SK-N-SH treated with all-trans-retinoic acid at 6 μM for 48 hours (cell line): ENCODE measurements at regions not wholly inside any gene's neighbourhood (a gene's known extent, or its start where the extent isn't known, plus 50 kb on each side); places are given as distances from the start of the nearest gene placed in this dataset.
"Not testable (repeated sequence)": the region's sequence is repeated elsewhere in the genome, so short reads cannot be mapped to it uniquely, and the experiment has no call there.

Experiments used
- ATAC-seq: fragments of 200-7000 bp; cut with Tn5 transposase; 3 replicates; pipeline ENCODE4 v1.9.1; 2020; ENCODE audit warnings: mild to moderate bottlenecking, moderate library complexity
- ARNTL ChIP-seq: fragments of 450-650 bp; formaldehyde crosslinking; IDR thresholded peaks from 2 replicates; pipeline ENCODE4 v1.5.0; 2020; ENCODE audit warnings: low read depth, mild to moderate bottlenecking, moderate library complexity, borderline replicate concordance
- BACH2 ChIP-seq: fragments of 250-450 bp; sonication (Bioruptor Pico); IDR thresholded peaks from 2 replicates; pipeline ENCODE4 v1.9.0; 2021; ENCODE audit warnings: mild to moderate bottlenecking, borderline replicate concordance
- CREB5 ChIP-seq: fragments of 250-450 bp; sonication (Bioruptor Pico); IDR thresholded peaks from 2 replicates; pipeline ENCODE4 v1.5.1; 2020; ENCODE audit warnings: low read depth, mild to moderate bottlenecking, moderate library complexity
- CSDC2 ChIP-seq: fragments of 250-450 bp; sonication (Bioruptor Pico); IDR thresholded peaks from 2 replicates; pipeline ENCODE4 v1.5.0; 2020; ENCODE audit warnings: mild to moderate bottlenecking, moderate library complexity
- ESRRG ChIP-seq: fragments of 250-450 bp; sonication (Bioruptor Pico); IDR thresholded peaks from 2 replicates; pipeline ENCODE4 v1.6.1; 2021; ENCODE audit warnings: mild to moderate bottlenecking
- GLIS3 ChIP-seq: fragments of 250-450 bp; sonication (Bioruptor Pico); IDR thresholded peaks from 2 replicates; pipeline ENCODE4 v1.5.0; 2020; ENCODE audit warnings: mild to moderate bottlenecking, moderate library complexity
- ISL1 ChIP-seq: fragments of 250-450 bp; sonication (Bioruptor Pico); IDR thresholded peaks from 2 replicates; pipeline ENCODE4 v2.1.2; 2022; ENCODE audit warnings: mild to moderate bottlenecking, moderate library complexity
- OSR1 ChIP-seq: fragments of 250-450 bp; sonication (Bioruptor Pico); IDR thresholded peaks from 2 replicates; pipeline ENCODE4 v1.8.0; 2022; ENCODE audit warnings: moderate library complexity, mild to moderate bottlenecking, inconsistent platforms
- PPARA ChIP-seq: fragments of 250-450 bp; sonication (Bioruptor Pico); IDR thresholded peaks from 2 replicates; pipeline ENCODE4 v1.5.0; 2020; ENCODE audit warnings: mild to moderate bottlenecking, borderline replicate concordance
- SNAI2 ChIP-seq: fragments of 250-450 bp; sonication (Bioruptor Pico); IDR thresholded peaks from 2 replicates; pipeline ENCODE4 v1.5.0; 2020; ENCODE audit warnings: mild to moderate bottlenecking, moderate library complexity
- TCF4 ChIP-seq: fragments of 250-450 bp; sonication (Bioruptor Pico); IDR thresholded peaks from 2 replicates; pipeline ENCODE4 v1.8.0; 2021; ENCODE audit warnings: mild to moderate bottlenecking, moderate library complexity, borderline replicate concordance
- TOX ChIP-seq: fragments of 250-450 bp; sonication (Bioruptor Pico); IDR thresholded peaks from 2 replicates; pipeline ENCODE4 v1.8.0; 2021; ENCODE audit warnings: mild to moderate bottlenecking, moderate library complexity, borderline replicate concordance
- TSHZ2 ChIP-seq: fragments of 250-450 bp; sonication (Bioruptor Pico); IDR thresholded peaks from 2 replicates; pipeline ENCODE4 v1.5.0; 2020; ENCODE audit warnings: mild to moderate bottlenecking, moderate library complexity
- ZC3H10 ChIP-seq: fragments of 250-450 bp; sonication (Bioruptor Pico); IDR thresholded peaks from 2 replicates; pipeline ENCODE4 v1.5.1; 2021; ENCODE audit warnings: mild to moderate bottlenecking, moderate library complexity
- ZFP3 ChIP-seq: fragments of 250-450 bp; sonication (Bioruptor Pico); IDR thresholded peaks from 2 replicates; pipeline ENCODE4 v1.5.0; 2020; ENCODE audit warnings: mild to moderate bottlenecking, moderate library complexity
- ZFP30 ChIP-seq: fragments of 450-650 bp; formaldehyde crosslinking; IDR thresholded peaks from 2 replicates; pipeline ENCODE4 v1.5.0; 2022; ENCODE audit warnings: mild to moderate bottlenecking, moderate library complexity
- ZNF565 ChIP-seq: fragments of 450-650 bp; formaldehyde crosslinking; conservative IDR thresholded peaks from 2 replicates; pipeline ENCODE4 v1.5.0; 2020; ENCODE audit warnings: low read depth, mild to moderate bottlenecking, moderate library complexity
- ZNF70 ChIP-seq: fragments of 450-650 bp; formaldehyde crosslinking; IDR thresholded peaks from 2 replicates; pipeline ENCODE4 v1.5.0; 2020; ENCODE audit warnings: mild to moderate bottlenecking, moderate library complexity
- ZNF8 ChIP-seq: fragments of 450-650 bp; formaldehyde crosslinking; IDR thresholded peaks from 2 replicates; pipeline ENCODE4 v1.5.0; 2020; ENCODE audit warnings: mild to moderate bottlenecking, moderate library complexity
- TF ChIP-seq, protein P1 (sequence below): fragments of 250-450 bp; sonication (Bioruptor Pico); IDR thresholded peaks from 2 replicates; pipeline ENCODE4 v1.8.0; 2020; ENCODE audit warnings: mild to moderate bottlenecking, moderate library complexity, borderline replicate concordance
- TF ChIP-seq, protein P2 (sequence below): fragments of 250-450 bp; sonication (Bioruptor Pico); IDR thresholded peaks from 2 replicates; pipeline ENCODE4 v1.8.0; 2021; ENCODE audit warnings: low read depth, mild to moderate bottlenecking, moderate library complexity, borderline replicate concordance
- TF ChIP-seq, protein P3 (sequence below): fragments of 250-450 bp; sonication (Bioruptor Pico); IDR thresholded peaks from 2 replicates; pipeline ENCODE4 v1.5.1; 2021; ENCODE audit warnings: mild to moderate bottlenecking, moderate library complexity

DNA sequence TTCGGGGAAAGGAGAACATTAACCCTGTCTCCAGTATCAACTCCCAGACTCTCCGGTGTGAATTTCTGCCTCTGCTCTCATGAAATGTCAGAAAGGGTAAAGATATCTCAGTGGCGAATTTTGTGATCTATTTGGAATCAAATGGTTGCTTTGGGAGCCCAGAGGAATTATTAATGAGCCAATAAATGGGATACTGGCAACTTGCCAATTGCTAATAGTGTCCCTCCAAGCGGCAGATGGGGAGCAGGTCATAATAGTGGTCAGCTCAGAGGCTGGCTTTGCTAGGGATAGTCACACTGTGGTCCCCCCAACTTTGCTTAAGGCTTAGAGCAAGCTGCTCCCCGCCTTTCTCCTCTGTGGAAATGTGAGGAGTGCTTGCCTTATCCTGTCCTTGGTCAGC, 176.1 kb upstream of the KL start:
- TF ChIP-seq ISL1 (no peak), ZNF70 (no peak), ZC3H10 (CRISPR knock-in tag) (no peak)
- no peak for ATAC-seq

GRCh38 chr13:32840989-32841713, 175.1 kb upstream of the KL start:
- ATAC-seq: no peak
- TF ChIP-seq, protein P1, sequence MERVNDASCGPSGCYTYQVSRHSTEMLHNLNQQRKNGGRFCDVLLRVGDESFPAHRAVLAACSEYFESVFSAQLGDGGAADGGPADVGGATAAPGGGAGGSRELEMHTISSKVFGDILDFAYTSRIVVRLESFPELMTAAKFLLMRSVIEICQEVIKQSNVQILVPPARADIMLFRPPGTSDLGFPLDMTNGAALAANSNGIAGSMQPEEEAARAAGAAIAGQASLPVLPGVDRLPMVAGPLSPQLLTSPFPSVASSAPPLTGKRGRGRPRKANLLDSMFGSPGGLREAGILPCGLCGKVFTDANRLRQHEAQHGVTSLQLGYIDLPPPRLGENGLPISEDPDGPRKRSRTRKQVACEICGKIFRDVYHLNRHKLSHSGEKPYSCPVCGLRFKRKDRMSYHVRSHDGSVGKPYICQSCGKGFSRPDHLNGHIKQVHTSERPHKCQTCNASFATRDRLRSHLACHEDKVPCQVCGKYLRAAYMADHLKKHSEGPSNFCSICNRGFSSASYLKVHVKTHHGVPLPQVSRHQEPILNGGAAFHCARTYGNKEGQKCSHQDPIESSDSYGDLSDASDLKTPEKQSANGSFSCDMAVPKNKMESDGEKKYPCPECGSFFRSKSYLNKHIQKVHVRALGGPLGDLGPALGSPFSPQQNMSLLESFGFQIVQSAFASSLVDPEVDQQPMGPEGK (CRISPR knock-in tag): no peak
- TF ChIP-seq ESRRG (CRISPR knock-in tag): no peak
- TF ChIP-seq ZNF565 (CRISPR knock-in tag): no peak
- TF ChIP-seq TCF4: no peak
- no peak for TF ChIP-seq ZC3H10 (CRISPR knock-in tag)
- TF ChIP-seq CSDC2: no peak
- no peak for TF ChIP-seq ZFP3 (CRISPR knock-in tag)
- no peak for TF ChIP-seq BACH2 (CRISPR knock-in tag)
- TF ChIP-seq, protein P2, sequence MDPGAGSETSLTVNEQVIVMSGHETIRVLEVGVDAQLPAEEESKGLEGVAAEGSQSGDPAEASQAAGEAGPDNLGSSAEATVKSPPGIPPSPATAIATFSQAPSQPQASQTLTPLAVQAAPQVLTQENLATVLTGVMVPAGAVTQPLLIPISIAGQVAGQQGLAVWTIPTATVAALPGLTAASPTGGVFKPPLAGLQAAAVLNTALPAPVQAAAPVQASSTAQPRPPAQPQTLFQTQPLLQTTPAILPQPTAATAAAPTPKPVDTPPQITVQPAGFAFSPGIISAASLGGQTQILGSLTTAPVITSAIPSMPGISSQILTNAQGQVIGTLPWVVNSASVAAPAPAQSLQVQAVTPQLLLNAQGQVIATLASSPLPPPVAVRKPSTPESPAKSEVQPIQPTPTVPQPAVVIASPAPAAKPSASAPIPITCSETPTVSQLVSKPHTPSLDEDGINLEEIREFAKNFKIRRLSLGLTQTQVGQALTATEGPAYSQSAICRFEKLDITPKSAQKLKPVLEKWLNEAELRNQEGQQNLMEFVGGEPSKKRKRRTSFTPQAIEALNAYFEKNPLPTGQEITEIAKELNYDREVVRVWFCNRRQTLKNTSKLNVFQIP (CRISPR knock-in tag): no peak
- TF ChIP-seq OSR1 (CRISPR knock-in tag): no peak
- no peak for TF ChIP-seq TSHZ2 (CRISPR knock-in tag)
- TF ChIP-seq ISL1: no peak
- TF ChIP-seq TOX (CRISPR knock-in tag): no peak
- TF ChIP-seq ZNF8 (CRISPR knock-in tag): no peak

DNA sequence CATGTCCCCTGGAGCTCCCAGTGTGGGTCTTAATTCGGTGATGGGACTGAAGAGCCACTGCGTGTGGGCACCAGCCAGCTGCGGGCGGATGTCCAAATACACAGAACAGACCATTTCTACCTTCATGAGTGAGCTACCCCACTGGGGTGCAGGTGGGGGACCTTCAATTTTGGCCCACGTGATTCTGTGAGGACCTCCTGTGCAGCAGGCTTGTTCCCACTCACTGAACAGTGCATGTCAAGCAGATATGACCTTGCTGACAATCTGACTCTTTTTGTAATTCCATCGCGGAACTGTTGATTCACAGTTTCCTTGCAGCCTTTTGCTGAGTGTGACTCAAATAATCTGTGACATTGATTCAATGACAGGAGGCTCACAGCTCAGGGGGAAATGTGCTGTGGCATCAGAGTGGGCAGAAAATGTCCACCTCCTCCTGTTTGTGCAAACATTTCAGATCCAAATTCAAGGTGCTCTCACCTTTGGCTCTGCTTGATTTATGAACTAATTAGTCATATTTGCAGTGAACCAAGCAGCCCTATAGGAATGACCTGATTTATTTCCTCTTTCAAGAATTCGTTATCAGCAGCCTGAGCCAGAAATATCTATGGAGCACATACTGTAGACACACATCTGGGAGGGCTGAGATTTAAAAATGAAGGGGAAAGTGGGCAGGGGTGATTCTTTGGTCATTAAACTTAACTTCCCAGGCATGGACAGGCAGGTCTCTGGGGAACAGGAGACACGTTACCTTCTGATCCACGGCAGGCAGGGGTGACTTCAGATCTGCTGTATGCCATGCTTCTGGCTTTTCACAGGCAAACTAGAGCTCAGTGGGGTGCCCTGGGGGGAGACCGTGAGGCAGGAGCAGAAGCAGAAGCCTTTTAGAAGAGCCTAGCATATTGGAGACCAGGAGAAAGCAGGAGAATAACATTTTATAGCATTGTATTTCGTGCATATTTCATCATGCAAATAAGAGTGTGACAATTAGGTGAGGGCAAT, 170.0 kb upstream of the KL start:
- TF ChIP-seq PPARA (no peak), GLIS3 (CRISPR knock-in tag) (no peak), ZFP30 (CRISPR knock-in tag) (no peak), TOX (CRISPR knock-in tag) (no peak), ARNTL (CRISPR knock-in tag) (no peak), TCF4 (no peak), ZC3H10 (CRISPR knock-in tag) (no peak), CSDC2 (no peak), CREB5 (CRISPR knock-in tag) (no peak), ZNF70 (no peak), BACH2 (CRISPR knock-in tag) (no peak), SNAI2 (CRISPR knock-in tag) (no peak)
- TF ChIP-seq, protein P2 (CRISPR knock-in tag): no peak
- TF ChIP-seq, protein P3, sequence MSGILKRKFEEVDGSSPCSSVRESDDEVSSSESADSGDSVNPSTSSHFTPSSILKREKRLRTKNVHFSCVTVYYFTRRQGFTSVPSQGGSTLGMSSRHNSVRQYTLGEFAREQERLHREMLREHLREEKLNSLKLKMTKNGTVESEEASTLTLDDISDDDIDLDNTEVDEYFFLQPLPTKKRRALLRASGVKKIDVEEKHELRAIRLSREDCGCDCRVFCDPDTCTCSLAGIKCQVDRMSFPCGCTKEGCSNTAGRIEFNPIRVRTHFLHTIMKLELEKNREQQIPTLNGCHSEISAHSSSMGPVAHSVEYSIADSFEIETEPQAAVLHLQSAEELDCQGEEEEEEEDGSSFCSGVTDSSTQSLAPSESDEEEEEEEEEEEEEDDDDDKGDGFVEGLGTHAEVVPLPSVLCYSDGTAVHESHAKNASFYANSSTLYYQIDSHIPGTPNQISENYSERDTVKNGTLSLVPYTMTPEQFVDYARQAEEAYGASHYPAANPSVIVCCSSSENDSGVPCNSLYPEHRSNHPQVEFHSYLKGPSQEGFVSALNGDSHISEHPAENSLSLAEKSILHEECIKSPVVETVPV (CRISPR knock-in tag): no peak
- ATAC-seq: no peak

GRCh38 chr13:32847976-32848375, 168.2 kb upstream of the KL start:
- not testable (repeated sequence) for ATAC-seq
